Osteoblast (primary cell): ENCODE measurements at regions not wholly inside any gene's neighbourhood (a gene's known extent, or its start where the extent isn't known, plus 50 kb on each side); places are given as distances from the start of the nearest gene placed in this dataset.

Source experiments
- DNase-seq: peaks from one replicate; pipeline ENCODE4 v3.0.0; 2011; ENCODE audit warnings: low spot score, mixed read lengths; ENCODE audit not compliant: insufficient read length; ENCODE audit errors: missing footprints
- H2AFZ ChIP-seq: 2 replicates; pipeline ENCODE4 v1.6.0; 2011; ENCODE audit warnings: mild to moderate bottlenecking, low read length
- H3K27ac ChIP-seq: 2 replicates; pipeline ENCODE4 v1.5.1; 2011; ENCODE audit warnings: mild to moderate bottlenecking, low read depth, low read length, moderate library complexity
- H3K27me3 ChIP-seq: 2 replicates; pipeline ENCODE4 v1.6.0; 2012; ENCODE audit warnings: mild to moderate bottlenecking, control low read depth, inconsistent platforms, low read length, moderate library complexity; ENCODE audit not compliant: insufficient read depth
- H3K36me3 ChIP-seq: 2 replicates; pipeline ENCODE4 v1.5.1; 2011; ENCODE audit warnings: mild to moderate bottlenecking, low read length, control low read depth, moderate library complexity; ENCODE audit not compliant: insufficient read depth
- H3K4me1 ChIP-seq: 2 replicates; pipeline ENCODE4 v1.5.1; 2011; ENCODE audit warnings: mild to moderate bottlenecking, low read length, control low read depth, moderate library complexity; ENCODE audit not compliant: insufficient read depth
- H3K4me2 ChIP-seq: 2 replicates; pipeline ENCODE4 v1.6.0; 2011; ENCODE audit warnings: mild to moderate bottlenecking, low read length; ENCODE audit not compliant: insufficient read depth
- H3K4me3 ChIP-seq: fragments of 200-600 bp; sonication (generic); 3 replicates; pipeline ENCODE4 v1.5.1; 2012; ENCODE audit warnings: mild to moderate bottlenecking, low read length, inconsistent platforms; ENCODE audit not compliant: insufficient read depth
- H3K79me2 ChIP-seq: 2 replicates; pipeline ENCODE4 v1.6.0; 2012; ENCODE audit warnings: mild to moderate bottlenecking, low read length, control low read depth, inconsistent platforms; ENCODE audit not compliant: insufficient read depth
- H3K9me3 ChIP-seq: 2 replicates; pipeline ENCODE4 v1.5.1; 2011; ENCODE audit warnings: low read depth, low read length, control low read depth
- H4K20me1 ChIP-seq: 2 replicates; pipeline ENCODE4 v1.6.0; 2012; ENCODE audit warnings: mild to moderate bottlenecking, low read length, control low read depth; ENCODE audit not compliant: insufficient read depth
- TF ChIP-seq, protein P1 (sequence below): IDR thresholded peaks from 2 replicates; pipeline ENCODE4 v1.5.1; 2011; ENCODE audit warnings: mild to moderate bottlenecking, low read depth, low read length, moderate library complexity; ENCODE audit errors: extremely low read depth

DNA sequence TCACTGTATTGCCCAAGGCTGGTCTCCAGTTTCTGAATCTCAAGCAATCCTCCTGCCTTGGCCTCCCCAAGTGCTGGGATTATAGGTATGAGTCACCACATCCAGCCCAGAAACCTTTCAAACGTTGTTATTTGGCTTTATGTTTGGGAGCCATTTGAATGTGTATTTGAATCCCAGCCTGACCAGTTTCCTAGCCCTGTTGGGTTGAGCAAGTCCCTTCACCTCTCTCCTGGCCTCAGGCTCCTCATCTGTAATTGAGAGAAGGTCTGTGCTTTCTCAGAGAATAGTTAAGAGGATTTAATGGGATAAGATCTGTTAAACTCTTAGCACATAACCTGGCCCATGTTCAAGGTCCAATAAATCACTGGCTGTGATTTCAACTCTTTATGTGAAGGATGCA is 385.8 kb upstream of the RBFOX1 start:
- no peaks in the 10 kb centered on the region for H4K20me1 ChIP-seq
- H2AFZ ChIP-seq, result no peak overlapping the region
- no peak for DNase-seq
- H3K4me1 ChIP-seq, result no peaks in the 10 kb centered on the region
- no peak overlapping the region for H3K4me2 ChIP-seq
- H3K9me3 ChIP-seq, result peaks cover 2% of the 10 kb centered on the region
- no peaks in the 10 kb centered on the region for H3K79me2 ChIP-seq
- H3K27me3 ChIP-seq, result no peaks in the 10 kb centered on the region
- no peaks in the 10 kb centered on the region for H3K36me3 ChIP-seq
- TF ChIP-seq, protein P1, sequence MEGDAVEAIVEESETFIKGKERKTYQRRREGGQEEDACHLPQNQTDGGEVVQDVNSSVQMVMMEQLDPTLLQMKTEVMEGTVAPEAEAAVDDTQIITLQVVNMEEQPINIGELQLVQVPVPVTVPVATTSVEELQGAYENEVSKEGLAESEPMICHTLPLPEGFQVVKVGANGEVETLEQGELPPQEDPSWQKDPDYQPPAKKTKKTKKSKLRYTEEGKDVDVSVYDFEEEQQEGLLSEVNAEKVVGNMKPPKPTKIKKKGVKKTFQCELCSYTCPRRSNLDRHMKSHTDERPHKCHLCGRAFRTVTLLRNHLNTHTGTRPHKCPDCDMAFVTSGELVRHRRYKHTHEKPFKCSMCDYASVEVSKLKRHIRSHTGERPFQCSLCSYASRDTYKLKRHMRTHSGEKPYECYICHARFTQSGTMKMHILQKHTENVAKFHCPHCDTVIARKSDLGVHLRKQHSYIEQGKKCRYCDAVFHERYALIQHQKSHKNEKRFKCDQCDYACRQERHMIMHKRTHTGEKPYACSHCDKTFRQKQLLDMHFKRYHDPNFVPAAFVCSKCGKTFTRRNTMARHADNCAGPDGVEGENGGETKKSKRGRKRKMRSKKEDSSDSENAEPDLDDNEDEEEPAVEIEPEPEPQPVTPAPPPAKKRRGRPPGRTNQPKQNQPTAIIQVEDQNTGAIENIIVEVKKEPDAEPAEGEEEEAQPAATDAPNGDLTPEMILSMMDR, result no peak
- no peak overlapping the region for H3K27ac ChIP-seq
- H3K4me3 ChIP-seq, result no peak overlapping the region

DNA sequence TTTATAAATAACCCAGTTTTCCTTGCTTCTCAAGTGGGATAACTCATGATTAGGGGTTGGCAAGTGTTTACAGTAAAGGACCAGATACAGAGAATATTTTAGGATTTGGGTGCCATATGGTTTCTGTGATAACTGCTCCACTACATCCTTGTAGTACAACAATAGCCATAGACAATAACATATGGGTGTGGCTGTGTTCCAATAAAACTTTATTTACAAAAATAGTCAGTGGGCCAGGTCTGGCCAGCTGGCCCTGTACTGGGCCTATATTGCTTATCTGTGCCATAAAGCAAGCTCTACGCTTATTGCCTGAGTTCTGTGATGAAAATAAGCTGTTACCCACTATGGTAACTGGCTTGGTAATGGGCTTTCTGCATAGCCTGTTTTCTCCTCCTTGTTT is 386.5 kb upstream of the RBFOX1 start:
- Histone ChIP-seq H3K27ac (no peak overlapping the region), H3K4me1 (no peaks in the 10 kb centered on the region), H3K79me2 (no peaks in the 10 kb centered on the region), H2AFZ (no peak overlapping the region), H3K27me3 (no peaks in the 10 kb centered on the region), H3K4me3 (no peak overlapping the region), H3K4me2 (no peak overlapping the region), H3K36me3 (no peaks in the 10 kb centered on the region), H4K20me1 (no peaks in the 10 kb centered on the region), H3K9me3 (peaks cover 1% of the 10 kb centered on the region)
- DNase-seq, result no peak
- TF ChIP-seq, protein P1, result no peak

DNA sequence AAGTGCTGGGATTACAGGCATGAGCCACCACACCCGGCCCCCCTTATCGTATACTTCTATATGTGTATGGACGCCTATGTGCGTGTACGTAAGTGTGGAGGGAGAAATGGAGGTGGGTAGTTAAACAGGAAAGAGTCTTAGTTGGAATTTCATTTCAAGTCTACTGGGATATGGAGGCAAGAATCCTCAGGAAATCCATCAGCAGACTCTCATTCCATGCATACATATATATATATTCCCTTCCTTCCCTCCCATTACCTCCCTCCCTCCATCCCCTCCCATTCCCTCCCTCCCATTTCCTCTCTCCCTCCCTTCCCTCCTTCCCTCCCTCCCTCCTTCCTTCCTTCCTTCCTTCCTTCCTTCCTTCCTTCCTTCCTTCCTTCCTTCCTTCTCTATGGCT is 391.7 kb upstream of the RBFOX1 start:
- Histone ChIP-seq H3K79me2 (no peaks in the 10 kb centered on the region), H2AFZ (no peak overlapping the region), H3K4me3 (no peak overlapping the region), H3K9me3 (no peaks in the 10 kb centered on the region), H3K36me3 (no peaks in the 10 kb centered on the region), H3K4me1 (no peaks in the 10 kb centered on the region), H3K27ac (no peak overlapping the region), H3K27me3 (no peaks in the 10 kb centered on the region), H4K20me1 (no peaks in the 10 kb centered on the region), H3K4me2 (no peak overlapping the region)
- TF ChIP-seq, protein P1, result no peak
- no peak for DNase-seq

DNA sequence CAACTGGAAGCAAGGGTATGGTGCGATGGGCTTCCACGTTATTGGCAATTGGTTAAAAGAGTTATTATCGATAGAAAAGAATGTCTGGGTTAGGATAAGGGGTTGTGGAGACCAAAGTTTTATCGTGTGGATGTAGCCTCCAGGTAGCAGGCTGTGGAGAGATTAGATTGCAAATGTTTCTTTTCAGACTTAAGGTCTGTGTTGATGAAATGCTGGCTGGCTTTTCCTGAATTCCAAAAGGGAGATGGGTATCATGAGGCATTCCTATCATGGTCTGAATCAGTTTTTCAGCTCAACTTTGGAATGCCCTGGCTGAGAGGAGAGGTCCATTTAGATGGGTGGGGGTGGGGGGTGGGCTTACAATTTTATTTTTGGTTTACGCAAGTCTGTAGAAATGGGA is 395.0 kb upstream of the RBFOX1 start:
- Histone ChIP-seq H3K36me3 (no peaks in the 10 kb centered on the region), H2AFZ (no peak overlapping the region), H3K79me2 (no peaks in the 10 kb centered on the region), H3K4me1 (no peaks in the 10 kb centered on the region), H3K4me2 (no peak overlapping the region), H3K9me3 (no peaks in the 10 kb centered on the region), H4K20me1 (no peaks in the 10 kb centered on the region), H3K4me3 (no peak overlapping the region), H3K27me3 (no peaks in the 10 kb centered on the region), H3K27ac (no peak overlapping the region)
- TF ChIP-seq, protein P1, result no peak
- DNase-seq, result no peak
